GM18502 (cell line): ENCODE measurements at regions not wholly inside any gene's neighbourhood (a gene's known extent, or its start where the extent isn't known, plus 50 kb on each side); places are given as distances from the start of the nearest gene placed in this dataset.

Experiments used
- ATAC-seq: cut with Tn5 transposase; IDR thresholded peaks from one replicate; pipeline ENCODE4 v1.9.1; 2021; ENCODE audit warnings: mild to moderate bottlenecking; ENCODE audit not compliant: unreplicated experiment, poor library complexity

DNA sequence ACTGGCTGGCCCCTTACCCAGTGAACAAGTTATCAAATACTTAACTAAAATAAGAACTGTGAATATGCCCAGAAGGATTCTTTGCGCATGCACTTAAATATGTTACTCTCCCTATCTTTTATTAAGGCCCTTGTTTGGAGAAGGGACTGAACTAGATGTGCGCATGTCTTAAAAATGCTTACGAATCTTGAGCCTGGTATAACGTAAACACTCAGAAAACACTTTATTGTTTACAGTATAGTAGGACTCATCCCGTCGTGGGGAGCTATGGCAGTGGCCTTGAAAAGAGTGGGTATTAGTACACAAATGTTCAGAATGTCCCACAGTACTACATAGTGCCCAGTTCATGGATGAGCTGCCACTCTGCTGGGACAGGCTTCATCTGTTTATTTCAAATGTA lies 75.9 kb upstream of the MAP4K3 start:
- ATAC-seq = no peak

DNA sequence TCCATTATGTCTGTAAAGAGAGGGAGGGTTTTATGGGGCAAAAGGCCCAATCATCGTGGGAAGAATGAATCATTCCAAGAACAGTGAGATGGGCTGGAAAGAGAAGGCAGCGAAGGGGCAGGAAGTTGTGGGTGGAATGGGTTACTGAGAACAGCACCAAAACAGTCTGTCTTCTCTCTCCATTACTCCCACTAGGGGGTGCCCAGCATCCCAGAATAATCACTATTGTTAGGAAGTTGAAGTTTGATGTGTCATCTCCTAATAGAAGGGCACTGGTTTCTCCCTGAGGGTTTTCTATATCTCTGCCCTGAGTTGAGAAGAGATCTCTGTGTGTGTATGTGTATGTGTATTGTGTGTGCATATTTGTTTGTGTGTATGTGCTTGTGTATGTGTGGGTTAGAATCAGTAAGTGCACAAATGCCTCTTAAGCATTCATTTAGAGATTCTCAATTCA lies 76.6 kb upstream of the MAP4K3 start:
- peak; percentile 95 for ATAC-seq

DNA sequence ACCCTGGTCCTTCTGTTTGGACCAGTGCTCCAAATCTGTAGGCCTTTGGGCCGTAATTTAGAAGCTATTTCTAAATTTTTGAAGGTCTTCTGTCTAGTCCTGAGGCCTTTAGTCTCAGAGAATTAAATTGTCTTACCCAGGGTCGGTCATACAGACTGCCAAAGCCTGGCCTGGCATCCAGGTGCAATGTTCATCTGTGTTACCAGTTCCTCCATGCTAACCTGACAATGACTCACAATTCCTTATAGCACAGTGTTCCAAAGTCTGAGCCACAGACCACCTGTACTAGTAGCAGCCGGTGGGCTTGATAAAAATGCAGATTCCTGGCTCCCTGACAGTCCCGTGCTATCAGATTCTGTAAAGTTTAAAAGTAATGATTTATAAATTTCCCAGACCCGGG lies 77.7 kb upstream of the MAP4K3 start:
- ATAC-seq = no peak

DNA sequence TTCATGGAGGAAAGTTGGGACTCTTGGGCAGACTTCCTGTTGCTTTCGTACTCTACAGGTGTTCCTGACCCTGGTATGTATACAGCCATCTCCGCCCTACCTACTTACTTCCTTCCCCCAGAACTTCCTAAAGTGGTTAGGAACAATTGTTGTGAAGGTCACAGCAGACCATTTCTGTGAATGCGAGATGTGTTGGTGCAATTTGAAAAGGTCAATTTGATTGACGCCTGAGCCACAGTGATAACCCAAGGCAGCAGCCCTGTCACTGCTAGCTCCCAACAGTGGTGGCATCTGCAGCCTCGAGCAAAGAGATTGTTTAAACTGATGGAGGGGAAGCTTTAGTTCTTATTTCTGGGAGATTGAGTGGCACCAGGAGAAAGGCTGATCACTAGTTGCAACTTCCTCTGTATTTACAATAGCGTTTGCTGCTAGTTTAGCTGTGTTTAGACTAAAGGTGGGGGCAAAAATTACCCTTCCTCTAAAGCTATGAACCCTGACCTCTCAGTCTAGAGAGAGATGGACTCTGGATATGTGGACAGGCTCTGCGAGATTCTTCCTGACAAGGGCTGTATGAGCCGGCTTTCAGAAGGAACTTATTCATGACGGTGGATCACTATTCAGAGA lies 78.3 kb upstream of the MAP4K3 start:
- ATAC-seq = no peak

DNA sequence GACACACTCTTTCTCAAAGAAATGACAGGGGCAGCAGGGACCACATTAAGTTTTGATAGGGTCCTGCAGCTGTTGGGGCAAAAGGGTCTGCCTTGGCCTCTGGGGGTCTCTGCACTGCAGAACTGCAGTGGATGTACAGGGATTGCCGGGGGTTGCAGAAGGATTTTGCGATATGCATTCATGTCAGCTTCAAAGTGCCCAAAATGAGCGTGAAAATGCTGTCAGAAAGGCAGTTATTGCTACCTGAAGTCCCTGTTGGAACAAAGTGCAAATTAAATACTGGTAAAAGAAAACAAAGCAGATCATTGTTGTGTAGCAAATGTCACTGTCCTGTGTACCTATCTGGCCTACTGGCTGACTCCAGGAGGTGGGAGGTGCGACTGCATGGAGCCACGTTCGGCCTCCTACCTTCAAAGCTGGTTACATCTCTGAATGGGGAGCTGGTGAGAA lies 78.8 kb upstream of the MAP4K3 start:
- ATAC-seq = no peak

DNA sequence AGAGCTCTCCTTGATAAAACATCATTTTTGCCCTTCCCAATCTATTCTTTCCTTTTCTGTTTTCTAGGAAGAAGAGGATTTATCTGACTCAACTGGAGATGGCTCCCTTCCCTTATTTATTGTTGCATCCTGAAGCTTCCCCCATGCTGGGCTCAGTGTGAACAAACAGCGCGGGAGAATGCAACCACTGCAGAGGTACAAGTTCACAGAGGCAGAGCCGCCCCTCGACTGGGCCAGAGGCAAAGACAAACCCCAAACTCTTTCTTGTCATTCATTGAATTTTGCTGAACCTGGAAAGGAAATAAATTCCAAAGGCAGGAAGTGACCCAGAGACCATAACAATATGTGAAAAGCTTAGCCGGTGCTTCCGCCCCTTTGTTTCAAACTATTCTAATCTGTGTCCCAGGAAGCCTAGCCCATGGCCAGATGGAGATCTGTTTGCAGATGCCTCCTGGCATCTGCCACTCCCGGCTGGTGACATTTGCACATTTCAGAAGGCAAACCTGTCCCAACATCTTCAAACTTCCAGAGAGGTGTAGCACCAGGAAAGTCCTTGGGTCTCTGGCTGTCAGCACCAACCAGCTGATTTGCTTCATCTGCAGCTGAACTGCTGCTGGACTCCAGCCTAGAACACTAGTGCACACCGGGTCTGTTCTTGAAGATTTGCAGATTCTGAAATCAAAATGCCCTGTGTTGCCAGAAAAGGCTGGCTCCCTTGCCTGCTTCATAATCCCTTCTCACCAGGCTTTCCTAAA lies 79.4 kb upstream of the MAP4K3 start:
- no peak for ATAC-seq

DNA sequence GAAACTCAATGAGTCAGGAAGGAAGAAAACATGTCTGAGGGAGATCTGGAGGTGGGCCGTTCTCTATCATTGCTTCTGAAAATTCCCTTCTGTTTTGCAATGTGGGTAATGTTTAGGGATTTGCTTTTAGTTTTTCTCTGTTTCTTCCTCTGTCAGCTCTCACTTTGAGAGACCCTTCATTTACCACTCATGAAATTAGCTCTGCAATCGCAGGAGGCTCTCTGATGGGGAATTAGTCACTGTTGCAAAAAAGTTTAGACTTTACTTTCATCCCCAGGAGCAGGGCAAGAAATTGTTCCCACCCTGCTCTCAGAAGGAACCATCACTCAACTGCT lies 80.0 kb upstream of the MAP4K3 start:
- ATAC-seq = no peak

DNA sequence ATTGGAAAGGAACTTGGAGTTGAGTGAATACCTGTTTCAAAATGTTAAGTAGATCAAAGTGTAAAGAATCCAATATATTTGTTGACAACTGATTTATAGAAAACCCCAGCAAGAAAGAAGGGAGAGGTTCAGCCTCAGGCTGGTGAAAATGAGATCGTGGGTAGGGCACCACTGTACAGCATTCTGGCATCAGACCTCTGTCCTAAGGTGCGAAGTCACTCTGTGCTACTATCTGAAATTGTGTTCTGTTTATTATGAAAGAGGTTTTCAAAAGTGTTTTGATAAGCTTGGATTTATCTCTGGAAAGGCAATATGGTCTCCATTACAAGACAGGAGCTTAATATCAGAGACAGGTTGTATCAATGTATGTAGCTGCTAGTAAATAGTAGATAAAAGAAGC lies 80.5 kb upstream of the MAP4K3 start:
- ATAC-seq = no peak

DNA sequence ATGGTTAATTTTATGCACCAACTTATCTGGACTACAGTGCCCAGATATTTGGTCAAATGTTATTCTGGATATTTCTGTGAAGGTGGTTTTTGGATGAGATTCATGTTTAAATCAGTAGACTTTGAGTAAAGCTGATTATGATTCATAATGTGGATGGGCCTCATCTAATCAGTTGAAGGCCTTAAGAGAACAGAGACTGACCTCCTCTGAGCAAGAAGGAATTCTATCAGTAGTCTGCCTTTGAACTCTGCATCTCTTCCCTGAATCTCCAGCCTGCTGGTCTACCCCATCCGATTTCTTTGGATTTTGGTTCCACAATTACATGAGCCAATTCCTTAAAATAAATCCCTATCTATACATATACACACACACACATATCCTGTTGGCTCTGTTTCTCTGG lies 82.8 kb upstream of the MAP4K3 start:
- no peak for ATAC-seq

DNA sequence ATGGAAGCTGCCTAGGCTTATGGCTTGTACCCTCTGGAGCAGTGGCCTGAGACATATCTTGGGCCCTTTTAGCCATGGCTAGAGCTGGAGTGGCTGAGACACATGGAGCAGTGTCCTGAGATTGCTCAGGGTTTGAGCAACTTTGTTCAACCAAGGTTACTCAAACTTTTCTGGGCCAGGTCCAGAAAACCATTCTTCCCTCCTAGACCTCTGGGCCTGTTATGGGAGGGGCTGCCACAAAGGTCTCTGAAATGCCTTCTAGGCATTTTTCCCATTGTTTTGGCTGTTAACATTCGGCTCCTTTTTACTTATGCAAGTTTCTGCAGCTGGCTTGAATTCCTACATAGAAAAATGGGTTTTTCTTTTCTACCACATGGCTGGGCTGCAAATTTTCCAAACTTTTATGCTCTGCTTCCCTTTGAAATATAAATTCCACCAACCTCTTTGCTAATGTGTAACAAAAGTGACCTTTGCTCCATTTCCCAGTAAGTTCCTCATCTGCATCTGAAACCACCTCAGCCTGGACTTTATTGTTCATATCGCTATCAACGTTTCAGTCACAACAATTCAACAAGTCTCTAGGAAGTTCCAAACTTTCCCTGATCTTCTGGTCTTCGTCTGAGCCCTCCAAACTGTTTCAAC lies 84.9 kb upstream of the MAP4K3 start:
- no peak for ATAC-seq

DNA sequence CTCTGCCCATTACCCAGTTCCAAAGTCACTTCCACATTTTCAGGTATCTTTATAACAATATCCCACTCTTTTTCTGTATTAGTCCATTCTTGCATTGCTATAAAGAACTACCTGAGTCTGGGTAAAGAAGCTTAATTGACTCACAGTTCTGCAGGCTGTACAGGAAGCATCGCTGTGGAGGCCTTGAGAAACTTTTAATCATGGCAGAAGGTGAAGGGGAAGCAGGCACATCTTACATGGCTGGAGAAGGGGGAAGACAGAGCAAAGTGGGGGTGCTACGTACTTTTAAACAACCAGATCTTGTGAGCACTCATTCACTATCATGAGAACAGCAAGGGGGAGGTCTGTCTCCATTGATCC lies 85.4 kb upstream of the MAP4K3 start:
- ATAC-seq = no peak

DNA sequence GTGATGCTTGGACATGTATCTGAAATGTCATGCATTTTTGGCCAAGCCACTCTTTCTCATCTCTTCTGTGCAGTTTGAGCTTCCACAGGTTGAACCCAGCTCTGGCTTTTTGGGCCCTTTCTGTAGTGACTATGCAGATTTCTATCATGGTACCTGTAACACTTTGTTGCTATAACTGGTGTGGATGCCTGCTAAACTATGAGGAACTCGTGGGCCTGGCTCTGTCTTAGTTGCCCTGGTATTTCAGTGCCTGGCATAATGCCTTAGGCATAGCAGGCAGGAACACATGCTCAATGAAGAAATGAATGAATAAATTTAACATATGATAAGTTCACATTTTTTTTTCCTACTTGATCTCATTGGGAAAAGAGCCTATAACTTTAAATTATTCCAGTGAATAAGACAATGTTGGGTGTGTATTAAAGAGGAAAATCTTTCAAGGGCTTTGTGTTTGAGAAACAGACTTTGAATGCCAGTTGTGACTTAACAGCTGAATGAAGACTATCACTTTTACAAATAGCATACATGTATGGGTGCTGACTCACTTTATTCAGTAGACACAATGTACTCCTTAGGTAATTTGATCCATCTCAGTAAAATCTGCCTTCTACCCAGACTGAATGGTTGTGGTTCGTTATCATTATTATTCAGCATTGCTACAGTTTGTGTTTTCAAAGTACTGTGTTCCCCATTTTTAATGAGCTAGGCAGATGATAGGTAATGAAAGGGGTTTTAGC lies 86.4 kb upstream of the MAP4K3 start:
- ATAC-seq = no peak

DNA sequence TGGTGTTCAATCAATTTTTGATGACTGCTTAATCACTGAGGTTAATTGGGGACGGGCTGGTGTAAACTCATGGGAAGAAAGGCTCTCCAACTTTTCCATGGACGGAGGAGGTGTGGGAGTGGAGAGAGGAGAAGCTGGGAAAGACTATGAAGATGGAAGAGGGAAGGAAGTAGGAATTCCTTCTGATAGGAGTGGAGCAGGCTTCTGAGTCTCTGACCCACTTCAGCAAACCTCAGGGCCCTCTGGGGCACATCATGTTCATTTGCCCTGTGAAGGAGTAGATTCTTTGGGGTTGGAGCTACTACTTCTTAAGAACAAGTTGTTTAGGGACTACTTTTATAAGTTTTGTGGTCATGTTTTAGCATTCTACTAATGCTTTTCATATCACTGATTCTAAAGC lies 87.0 kb upstream of the MAP4K3 start:
- ATAC-seq = no peak

DNA sequence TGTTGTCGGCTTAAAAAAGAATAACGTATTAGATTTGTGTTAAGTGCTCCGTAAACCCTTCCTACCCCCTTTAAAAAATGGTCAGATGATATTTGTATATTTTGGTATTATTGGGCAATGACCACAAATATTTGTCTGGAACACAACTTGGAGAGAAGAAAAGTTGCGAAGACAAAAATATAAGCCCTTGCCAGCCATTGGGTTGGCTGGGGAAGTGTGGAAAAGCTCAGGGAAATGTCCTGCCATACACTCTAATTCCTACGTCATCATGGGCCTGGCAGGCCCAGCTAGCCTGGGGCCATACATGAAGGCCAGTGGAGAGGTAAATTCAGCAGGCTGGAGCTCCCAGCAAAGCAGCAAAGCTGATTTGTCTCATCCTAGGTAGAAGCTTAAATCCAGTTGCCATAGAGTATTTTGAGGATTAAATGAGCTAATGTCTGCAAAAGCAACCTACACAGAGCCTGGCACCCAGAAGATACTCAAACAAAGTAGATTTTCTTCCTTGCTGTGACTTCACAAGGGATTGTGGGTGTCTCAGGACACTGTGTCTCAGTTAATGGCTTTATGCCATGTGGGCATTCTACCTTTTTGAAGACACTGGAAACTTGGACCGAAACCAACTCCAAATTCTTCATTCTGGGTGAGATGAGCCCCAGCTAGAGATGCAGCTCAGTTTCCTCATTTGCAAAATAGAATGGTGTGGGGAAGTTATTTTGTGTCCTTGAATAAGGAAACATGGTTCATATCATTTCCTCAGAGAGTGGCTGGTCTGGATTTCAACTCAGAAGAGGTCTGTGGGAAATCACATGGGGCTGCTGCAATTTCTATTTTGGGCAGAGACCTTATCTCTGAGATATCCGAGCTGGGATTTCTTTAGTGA lies 87.9 kb upstream of the MAP4K3 start:
- no peak for ATAC-seq

DNA sequence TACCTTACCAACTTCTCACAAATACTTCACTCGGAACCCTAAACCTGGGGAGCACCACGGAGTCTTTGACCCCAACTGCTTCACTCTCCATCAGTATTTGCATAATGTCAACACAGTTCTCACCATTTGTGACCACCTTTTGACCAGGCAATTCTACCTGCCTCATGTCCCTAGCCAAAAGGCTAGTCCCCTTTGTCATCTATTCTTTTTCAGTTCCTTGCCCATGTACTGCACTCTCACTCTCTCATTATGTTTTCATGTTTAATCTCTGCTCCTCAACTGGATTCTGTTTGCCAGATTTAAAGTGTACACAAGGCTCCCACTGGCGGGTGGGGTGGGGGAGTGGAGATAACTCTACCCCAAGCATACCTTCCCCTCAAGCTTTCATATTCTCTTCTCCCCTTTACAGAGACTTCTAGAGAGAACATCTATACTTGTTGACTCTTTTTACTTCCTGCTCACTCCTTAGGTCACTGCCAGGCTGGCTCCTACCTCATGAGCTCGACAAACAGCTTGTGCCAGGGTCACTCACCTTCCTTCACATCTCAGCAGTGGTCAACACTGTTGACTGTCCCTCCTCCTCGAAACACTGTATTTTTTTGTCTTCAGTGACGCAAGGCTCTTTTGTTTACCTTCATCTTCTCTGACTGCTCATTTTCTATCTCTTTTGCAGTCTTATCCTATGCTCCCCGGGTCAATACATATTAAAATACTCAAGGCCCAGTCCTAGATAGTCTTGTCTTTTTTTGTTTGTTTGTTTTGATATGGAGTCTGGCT lies 88.7 kb upstream of the MAP4K3 start:
- peak; percentile 41 for ATAC-seq

DNA sequence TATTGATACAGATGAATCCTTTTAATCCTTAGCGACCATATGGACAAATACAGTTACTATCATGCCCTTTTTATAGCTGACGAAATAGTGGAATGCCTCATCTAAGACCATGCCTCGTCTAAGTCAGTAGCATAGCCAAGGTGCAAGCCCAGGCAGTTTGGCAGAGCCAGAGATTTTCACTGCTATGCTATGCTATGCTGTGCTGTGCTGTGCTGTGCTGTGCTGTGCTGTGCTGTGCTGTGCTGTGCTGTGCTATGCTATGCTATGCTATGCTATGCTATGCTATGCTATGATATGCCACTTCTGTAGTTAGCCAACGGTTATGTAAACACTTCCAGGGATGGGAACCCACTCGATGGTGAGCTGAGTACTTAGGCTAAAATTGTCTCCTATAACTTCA lies 91.6 kb upstream of the MAP4K3 start:
- no peak for ATAC-seq

DNA sequence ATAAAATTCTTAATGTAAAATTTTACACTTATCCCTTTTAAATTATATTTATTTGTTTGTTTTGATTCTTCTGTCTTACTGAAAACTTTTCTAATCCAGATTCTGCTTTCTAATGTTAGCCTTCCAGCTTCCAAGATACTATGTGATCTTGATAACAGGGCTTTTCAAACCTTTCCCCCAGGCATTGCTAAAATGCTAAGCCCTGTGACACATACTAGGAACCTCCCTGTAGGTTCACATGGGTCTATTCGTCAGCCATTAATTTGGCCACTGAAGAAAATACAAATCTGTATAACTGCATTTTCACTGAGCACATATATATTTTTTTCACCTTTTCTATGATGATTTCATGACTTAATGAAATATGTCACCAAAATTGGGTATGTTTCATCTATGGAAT lies 92.8 kb upstream of the MAP4K3 start:
- no peak for ATAC-seq

DNA sequence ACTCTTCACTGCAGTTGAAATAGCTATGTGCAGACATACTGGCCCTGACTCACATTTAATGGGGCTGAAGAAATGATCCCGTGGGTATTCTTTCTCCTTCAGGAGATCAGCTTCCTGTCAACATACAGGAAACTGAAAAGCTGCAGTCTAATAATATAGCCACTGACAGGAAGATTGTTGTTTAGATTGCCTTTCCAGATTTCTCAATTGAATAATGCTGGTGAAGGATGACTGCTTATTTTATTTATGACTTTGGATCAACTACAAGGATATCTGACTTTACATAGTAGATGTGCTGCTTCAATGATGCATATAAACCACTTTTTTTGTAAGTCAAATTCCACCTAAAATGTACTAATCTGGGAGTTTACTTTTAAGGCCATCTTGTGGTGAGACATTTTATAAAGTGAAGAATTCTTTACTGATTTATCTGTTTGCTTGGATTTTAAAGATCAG lies 93.4 kb upstream of the MAP4K3 start:
- no peak for ATAC-seq

DNA sequence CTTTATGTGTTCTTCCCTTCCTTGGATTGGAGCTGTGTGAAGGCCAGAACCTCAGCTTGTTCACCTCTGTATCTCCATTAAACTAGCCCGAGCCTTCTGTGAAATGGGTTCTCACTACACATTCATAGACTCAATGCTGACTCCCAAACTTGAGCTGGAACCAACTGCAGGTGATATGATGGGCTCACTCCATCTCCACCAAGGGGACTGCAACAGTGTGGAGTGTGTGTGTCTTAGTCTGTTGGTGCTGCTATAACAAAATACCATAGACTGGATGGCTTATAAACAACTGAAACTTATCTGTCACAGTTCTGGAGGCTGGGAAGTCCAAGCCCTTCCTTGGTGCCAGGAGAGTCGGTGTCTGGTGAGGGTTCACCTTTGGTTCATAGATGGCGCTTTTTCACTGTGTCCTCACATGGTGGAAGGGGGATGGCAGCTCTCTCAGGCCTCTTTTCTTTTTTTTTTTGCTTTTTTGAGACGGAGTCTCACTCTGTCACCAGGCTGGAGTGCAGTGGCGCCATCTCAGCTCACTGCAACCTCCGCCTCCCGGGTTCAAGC lies 94.2 kb upstream of the MAP4K3 start:
- ATAC-seq = no peak
